Liver (tissue), 7 donors: ENCODE measurements at regions not wholly inside any gene's neighbourhood (a gene's known extent, or its start where the extent isn't known, plus 50 kb on each side); places are given as distances from the start of the nearest gene placed in this dataset.
"Not testable (repeated sequence)": the region's sequence is repeated elsewhere in the genome, so short reads cannot be mapped to it uniquely, and the experiment has no call there.

Experiments
- DNase-seq: peaks from one replicate; pipeline ENCODE4 v3.0.0-alpha.2; 2017; ENCODE audit warnings: low spot score
- H3K27ac ChIP-seq, 2 donors: one replicate each; pipeline ENCODE4 v1.7.0; 2013; ENCODE audit warnings: inconsistent platforms in 2 of 2, low read length in 2 of 2, control low read depth in 1 of 2, low read depth in 1 of 2, mild to moderate bottlenecking in 1 of 2
- H3K27me3 ChIP-seq, 4 donors: one replicate each; pipeline versions ENCODE4 v1.6.1 to v1.7.0; 2013; ENCODE audit warnings: low read length in 3 of 4, inconsistent platforms in 1 of 4, mild to moderate bottlenecking in 1 of 4, moderate library complexity in 1 of 4; ENCODE audit not compliant: control insufficient read depth in 4 of 4, insufficient read depth in 4 of 4
- H3K36me3 ChIP-seq, 4 donors: one replicate each; pipeline versions ENCODE4 v1.6.1 to v1.7.0; 2013; ENCODE audit warnings: low read length in 3 of 4, mild to moderate bottlenecking in 3 of 4, low read depth in 1 of 4, moderate library complexity in 1 of 4; ENCODE audit not compliant: control insufficient read depth in 4 of 4, insufficient read depth in 3 of 4
- H3K4me1 ChIP-seq, 4 donors: one replicate each; pipeline versions ENCODE4 v1.6.1 to v1.7.0; 2013; ENCODE audit warnings: low read length in 3 of 4, mild to moderate bottlenecking in 3 of 4, moderate library complexity in 1 of 4; ENCODE audit not compliant: control insufficient read depth in 4 of 4, insufficient read depth in 4 of 4
- H3K4me3 ChIP-seq, 3 donors: one replicate each; pipeline versions ENCODE4 v1.6.1 to v1.7.0; 2013; ENCODE audit warnings: low read length in 3 of 3, control low read depth in 1 of 3, low read depth in 1 of 3, mild to moderate bottlenecking in 1 of 3
- H3K9ac ChIP-seq, 2 donors: one replicate each; pipeline ENCODE4 v1.7.0; 2013; ENCODE audit warnings: low read length in 2 of 2, mild to moderate bottlenecking in 2 of 2, moderate library complexity in 2 of 2, control low read depth in 1 of 2, low read depth in 1 of 2
- H3K9me3 ChIP-seq, 4 donors: one replicate each; pipeline versions ENCODE4 v1.6.1 to v1.7.0; 2013; ENCODE audit warnings: low read length in 3 of 4; ENCODE audit not compliant: control insufficient read depth in 4 of 4
- EGR1 ChIP-seq, 2 donors: IDR thresholded peaks; 2 replicates each; pipeline ENCODE4 v1.6.1; 2016 to 2018; ENCODE audit warnings: antibody characterized with exemption in 2 of 2, low read depth in 2 of 2
- FOXA1 ChIP-seq: IDR thresholded peaks from 2 replicates; pipeline ENCODE4 v1.6.1; 2016; ENCODE audit warnings: antibody characterized with exemption
- HNF4A ChIP-seq, 2 donors: conservative IDR thresholded peaks; 2 replicates each; pipeline ENCODE4 v1.6.1; 2016; ENCODE audit warnings: antibody characterized with exemption in 2 of 2, mild to moderate bottlenecking in 2 of 2
- HNF4G ChIP-seq: IDR thresholded peaks from 2 replicates; pipeline ENCODE4 v1.6.1; 2016; ENCODE audit warnings: antibody characterized with exemption
- RXRA ChIP-seq, 2 donors: IDR thresholded peaks; 2 replicates each; pipeline ENCODE4 v1.6.1; 2017 to 2018; ENCODE audit warnings: antibody characterized with exemption in 2 of 2, mild to moderate bottlenecking in 1 of 2
- SP1 ChIP-seq: IDR thresholded peaks from 2 replicates; pipeline ENCODE4 v1.6.1; 2018; ENCODE audit warnings: antibody characterized with exemption, mild to moderate bottlenecking
- TAF1 ChIP-seq: conservative IDR thresholded peaks from 2 replicates; pipeline ENCODE4 v1.6.1; 2016; ENCODE audit warnings: antibody characterized with exemption, mild to moderate bottlenecking
- WGBS: extraction: QIAGEN DNeasy Blood & Tissue Kit; methylation state at CpG from one replicate; pipeline ENCODE4 v1.1.7; 2013; 5-methylcytosine and 5-hydroxymethylcytosine counted together
- donor health status: healthy.
- donor health status: healthy.
- donor health status: healthy.
- donor health status: healthy.

DNA sequence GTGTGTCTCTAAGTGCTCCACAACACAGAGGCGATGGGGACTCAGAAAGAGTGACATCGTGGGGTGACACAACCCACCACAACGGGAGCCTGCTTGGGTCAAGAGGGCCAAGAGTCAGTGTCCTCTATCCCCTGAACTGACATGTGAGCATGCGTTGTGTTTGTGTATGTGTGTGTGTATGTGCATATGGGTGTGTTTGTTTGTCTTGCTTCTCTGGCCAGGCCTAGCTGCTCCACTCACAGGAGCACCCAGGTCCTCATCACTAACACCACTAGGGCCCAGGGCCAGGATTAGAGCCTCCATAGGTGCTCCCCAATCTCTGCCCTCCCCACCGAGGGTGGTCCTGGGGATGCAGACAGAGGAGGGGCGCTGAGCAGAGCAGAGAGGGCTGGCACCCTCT, 115.0 kb upstream of the CTSV start:
- H3K9ac ChIP-seq = no peak overlapping the region
- H3K9me3 ChIP-seq = no peaks in the 10 kb centered on the region
- peaks cover 0 to 4% (median 0%) of the 10 kb centered on the region in 4 donors for H3K4me1 ChIP-seq
- no peak overlapping the region for H3K27ac ChIP-seq
- H3K27me3 ChIP-seq = no peaks in the 10 kb centered on the region
- no peak overlapping the region for H3K4me3 ChIP-seq
- WGBS = 82% methylated on average over 6 of the region's 6 CpGs
- no peak for DNase-seq
- TF ChIP-seq EGR1 (IDR thresholded peaks at IDR 0.05; ENCODE audit: low read depth in 2 of 2) = no peak
- TF ChIP-seq TAF1 = no peak
- TF ChIP-seq HNF4A (conservative IDR thresholded peaks at IDR 0.05) = no peak
- no peak for TF ChIP-seq FOXA1
- no peaks in the 10 kb centered on the region for H3K36me3 ChIP-seq

GRCh38 chr9:97153160-97153559, 114.2 kb upstream of the CTSV start:
- not testable (repeated sequence) for H3K27me3 ChIP-seq, DNase-seq, H3K9ac ChIP-seq, H3K4me1 ChIP-seq, H3K36me3 ChIP-seq, H3K27ac ChIP-seq, H3K4me3 ChIP-seq, H3K9me3 ChIP-seq
- 95% methylated on average over 5 of the region's 5 CpGs for WGBS

- DNase-seq, H3K4me3 ChIP-seq, H3K4me1 ChIP-seq, H3K27me3 ChIP-seq, H3K9me3 ChIP-seq, H3K27ac ChIP-seq, H3K9ac ChIP-seq, H3K36me3 ChIP-seq: not testable (repeated sequence)
- 64% methylated on average over 2 of the region's 2 CpGs for WGBS
- TF ChIP-seq HNF4A (conservative IDR thresholded peaks at IDR 0.05) (peak; percentile 78 to 84), SP1 (peak; percentile 14), RXRA (IDR thresholded peaks at IDR 0.05) (peak; percentile 17 to 51), HNF4G (peak; percentile 39)
Observed at GRCh38 chr9:97150471-97150870, 111.5 kb upstream of the CTSV start.

DNA sequence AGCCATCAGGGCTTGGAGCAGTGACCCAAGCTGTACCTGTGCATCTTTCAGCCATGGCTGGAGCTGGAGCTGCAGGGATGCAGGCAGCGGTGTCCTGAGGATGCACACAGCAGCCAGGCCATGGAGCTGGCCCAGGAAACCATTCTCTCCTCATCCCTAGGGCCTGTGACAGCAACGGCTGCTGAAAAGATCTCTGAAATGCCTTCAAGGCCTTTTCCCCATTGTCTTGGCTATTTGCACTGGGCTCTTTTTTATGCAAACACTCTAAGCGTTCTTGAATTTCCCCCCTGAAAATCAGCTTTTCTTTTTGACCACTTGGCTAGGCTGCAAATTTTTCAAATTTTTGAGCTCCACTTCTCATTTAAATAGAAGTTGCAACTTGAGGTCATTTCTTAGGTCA, 109.5 kb upstream of the CTSV start:
- not testable (repeated sequence) for H3K4me1 ChIP-seq, H3K27me3 ChIP-seq, H3K36me3 ChIP-seq, H3K27ac ChIP-seq, H3K9me3 ChIP-seq, H3K4me3 ChIP-seq, H3K9ac ChIP-seq, DNase-seq
- WGBS = 89% methylated on average over 3 of the region's 3 CpGs

- not testable (repeated sequence) for H3K9ac ChIP-seq, H3K27me3 ChIP-seq, H3K4me1 ChIP-seq, H3K9me3 ChIP-seq, H3K36me3 ChIP-seq, DNase-seq, H3K27ac ChIP-seq, H3K4me3 ChIP-seq
Observed at GRCh38 chr9:97145680-97146079, 106.7 kb upstream of the CTSV start.
